Testis (tissue), 2 donors: ENCODE measurements at regions not wholly inside any gene's neighbourhood (a gene's known extent, or its start where the extent isn't known, plus 50 kb on each side); places are given as distances from the start of the nearest gene placed in this dataset.

ENCODE experiments used
- DNase-seq: peaks from one replicate; pipeline ENCODE4 v3.0.0-alpha.2; 2019
- H3K27ac ChIP-seq, 2 donors: fragments of 200-600 bp; sonication (generic); one replicate each; pipeline ENCODE4 v1.5.1; 2019
- H3K27me3 ChIP-seq: fragments of 200-600 bp; sonication (generic); one replicate; pipeline ENCODE4 v1.5.1; 2019
- H3K36me3 ChIP-seq: fragments of 200-600 bp; sonication (generic); one replicate; pipeline ENCODE4 v1.5.1; 2017; ENCODE audit warnings: low read depth; ENCODE audit errors: missing control alignments
- H3K4me1 ChIP-seq: fragments of 200-600 bp; sonication (generic); one replicate; pipeline ENCODE4 v1.5.1; 2019
- H3K4me3 ChIP-seq, 2 donors: fragments of 200-600 bp; sonication (generic); one replicate each; pipeline ENCODE4 v1.5.1; 2017 to 2019
- H3K9me3 ChIP-seq: fragments of 200-600 bp; sonication (generic); one replicate; pipeline ENCODE4 v1.5.1; 2017
- CTCF ChIP-seq, 3 experiments: fragments of 450-650 bp in 2 of 3; fragments of 200-600 bp in 1 of 3; sonication (generic) in 1 of 3; IDR thresholded peaks; one replicate each; pipeline ENCODE4 v1.5.1; 2016 to 2019; ENCODE audit warnings: antibody characterized with exemption in 3 of 3, mild to moderate bottlenecking in 2 of 3, moderate library complexity in 1 of 3
- POLR2A ChIP-seq: fragments of 450-650 bp; IDR thresholded peaks from one replicate; pipeline ENCODE4 v1.6.1; 2017; ENCODE audit warnings: antibody characterized with exemption, mild to moderate bottlenecking, moderate library complexity
- WGBS, 2 donors: methylation state at CpG; one replicate each; pipeline ENCODE4 v1.1.5; 2018; 5-methylcytosine and 5-hydroxymethylcytosine counted together
- intact Hi-C: fragments of 100-400 bp; cut with DNase I; formaldehyde crosslinking; loops from one replicate; pipeline ENCODE4 v1.15.1; 2023; ENCODE audit warnings: low total_unique reads

GRCh38 chr10:10223131-10223530 is 794.5 kb upstream of the CELF2 start:
- H3K4me1 ChIP-seq, result no peaks in the 10 kb centered on the region
- intact Hi-C loops, result no loop called here
- WGBS, 2 donors, result 80 to 92% methylated on average over 3 of the region's 3 CpGs
- no peaks in the 10 kb centered on the region for H3K9me3 ChIP-seq
- TF ChIP-seq CTCF (IDR thresholded peaks at IDR 0.05), result no peak
- TF ChIP-seq POLR2A, result no peak
- no peak overlapping the region for H3K27ac ChIP-seq
- DNase-seq, result no peak
- H3K4me3 ChIP-seq, result no peak overlapping the region
- no peaks in the 10 kb centered on the region for H3K36me3 ChIP-seq
- no peaks in the 10 kb centered on the region for H3K27me3 ChIP-seq

GRCh38 chr10:10225136-10225676 is 792.5 kb upstream of the CELF2 start:
- Histone ChIP-seq H3K4me3 (no peak overlapping the region), H3K27me3 (no peaks in the 10 kb centered on the region), H3K36me3 (no peaks in the 10 kb centered on the region), H3K9me3 (no peaks in the 10 kb centered on the region), H3K4me1 (no peaks in the 10 kb centered on the region), H3K27ac (no peak overlapping the region)
- WGBS, 2 donors, result 49 to 58% methylated on average over 4 of the region's 4 CpGs
- intact Hi-C loops, result no loop called here
- TF ChIP-seq CTCF (IDR thresholded peaks at IDR 0.05) (no peak), POLR2A (no peak)
- DNase-seq, result no peak

- no peak for DNase-seq
Observed at GRCh38 chr10:10233229-10233628, 784.4 kb upstream of the CELF2 start.

GRCh38 chr10:10235003-10235402 is 782.7 kb upstream of the CELF2 start:
- Histone ChIP-seq H3K4me1 (no peaks in the 10 kb centered on the region), H3K27ac (no peak overlapping the region), H3K36me3 (no peaks in the 10 kb centered on the region), H3K9me3 (no peaks in the 10 kb centered on the region), H3K4me3 (no peak overlapping the region), H3K27me3 (no peaks in the 10 kb centered on the region)
- DNase-seq, result no peak
- TF ChIP-seq CTCF (IDR thresholded peaks at IDR 0.05) (no peak), POLR2A (no peak)
- 73 to 80% methylated on average over 3 of the region's 3 CpGs for WGBS, 2 donors
- intact Hi-C loops, result no loop called here

More at GRCh38 chr10:10233229-10233628, 784.4 kb upstream of the CELF2 start:
- Histone ChIP-seq H3K27me3 (no peaks in the 10 kb centered on the region), H3K27ac (no peak overlapping the region), H3K36me3 (no peaks in the 10 kb centered on the region), H3K4me3 (no peak overlapping the region), H3K9me3 (no peaks in the 10 kb centered on the region), H3K4me1 (no peaks in the 10 kb centered on the region)
- intact Hi-C loops, result no loop called here
- WGBS, 2 donors, result 59 to 70% methylated on average over 2 of the region's 2 CpGs
- TF ChIP-seq CTCF (IDR thresholded peaks at IDR 0.05), result peak in 1 of 3 experiments; percentile 10
- TF ChIP-seq POLR2A, result no peak

GRCh38 chr10:10247585-10247984 is 770.1 kb upstream of the CELF2 start:
- 92 to 96% methylated on average over 6 of the region's 6 CpGs for WGBS, 2 donors
- intact Hi-C loops, result no loop called here
- Histone ChIP-seq H3K27me3 (no peaks in the 10 kb centered on the region), H3K27ac (no peak overlapping the region), H3K36me3 (no peaks in the 10 kb centered on the region), H3K4me3 (no peak overlapping the region), H3K4me1 (no peaks in the 10 kb centered on the region), H3K9me3 (no peaks in the 10 kb centered on the region)
- no peak for DNase-seq
- no peak for TF ChIP-seq CTCF (IDR thresholded peaks at IDR 0.05)
- no peak for TF ChIP-seq POLR2A
